ENCODE measurements at regions not wholly inside any gene's neighbourhood (a gene's known extent, or its start where the extent isn't known, plus 50 kb on each side); places are given as distances from the start of the nearest gene placed in this dataset.
"Not testable (repeated sequence)": the region's sequence is repeated elsewhere in the genome, so short reads cannot be mapped to it uniquely, and the experiment has no call there.

GRCh38 chr7:45402480-45403218 is 171.5 kb upstream of the ADCY1 start:
- no peak for DNase-seq (ENCODE audit: low read depth in 1 of 2, low spot score in 1 of 2)

DNA sequence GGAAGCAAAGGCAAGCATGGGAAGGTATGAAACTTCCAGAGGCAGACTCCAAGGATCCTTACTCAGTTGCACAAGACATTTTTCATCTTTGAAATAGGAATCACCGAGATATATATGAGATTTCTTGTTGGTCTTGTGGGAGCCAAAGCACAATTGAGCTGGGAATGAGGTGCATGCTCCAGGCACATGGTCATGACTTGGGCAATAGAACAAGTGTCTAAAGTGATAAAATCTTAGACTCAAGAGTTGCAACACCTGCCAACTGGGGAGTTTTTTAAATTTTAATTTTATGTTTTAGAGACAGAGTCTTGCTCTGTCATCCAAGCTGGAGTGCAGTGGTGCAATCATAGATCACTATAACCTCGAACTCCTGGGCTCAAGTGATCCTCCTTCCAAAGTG is 169.5 kb upstream of the ADCY1 start:
- DNase-seq (ENCODE audit: low read depth in 1 of 2, low spot score in 1 of 2), result no peak

- DNase-seq (ENCODE audit: low read depth in 1 of 2, low spot score in 1 of 2), result no peak
These were observed 166.3 kb upstream of the ADCY1 start for GRCh38 chr7:45407730-45408408.

GRCh38 chr7:45408409-45408737 is 165.8 kb upstream of the ADCY1 start:
- DNase-seq (ENCODE audit: low read depth in 1 of 2, low spot score in 1 of 2), result no peak

DNA sequence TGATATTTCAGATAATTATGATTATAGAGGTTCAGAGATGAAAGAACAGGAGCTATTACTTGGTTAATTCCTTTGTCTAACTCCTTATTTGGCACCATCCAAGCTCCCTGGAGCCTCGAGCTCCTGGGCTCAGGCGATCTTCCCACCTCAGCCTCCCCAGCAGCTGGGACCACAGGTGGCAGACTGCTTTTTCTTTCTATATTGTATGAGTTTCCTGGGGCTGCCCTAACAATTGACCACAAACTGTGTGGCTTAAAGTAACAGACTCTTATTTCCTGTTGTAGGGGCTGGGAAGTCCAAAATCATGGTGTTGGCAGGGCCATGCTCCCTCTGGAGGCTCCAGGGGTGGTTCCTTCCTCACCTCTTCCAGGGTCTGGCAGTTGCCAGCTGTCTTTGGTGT is 163.3 kb upstream of the ADCY1 start:
- no peak for DNase-seq (ENCODE audit: low read depth in 1 of 2, low spot score in 1 of 2)

DNA sequence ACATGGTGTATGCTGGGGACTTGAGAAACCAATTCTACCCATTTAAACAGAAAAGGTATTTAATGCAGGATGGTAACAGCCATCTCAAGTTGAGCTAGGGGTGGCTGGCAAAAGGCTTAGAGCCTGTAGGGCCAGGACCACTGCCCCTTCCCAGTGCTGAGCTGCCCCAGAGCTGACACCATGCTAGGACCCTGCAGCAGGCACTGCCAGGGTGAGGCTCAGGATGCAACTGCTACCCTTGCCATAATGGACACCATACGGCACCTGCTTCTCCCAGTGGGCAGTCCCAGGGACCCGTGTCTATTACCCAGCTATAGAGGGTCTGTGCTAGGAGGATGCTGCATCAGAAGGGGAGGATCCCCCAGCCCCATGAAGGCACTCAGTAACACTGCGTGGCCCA is 160.7 kb upstream of the ADCY1 start:
- no peak for DNase-seq (ENCODE audit: low read depth in 1 of 2, low spot score in 1 of 2)

GRCh38 chr7:45414226-45414625 is 159.9 kb upstream of the ADCY1 start:
- no peak for DNase-seq (ENCODE audit: low read depth in 1 of 2, low spot score in 1 of 2)

DNA sequence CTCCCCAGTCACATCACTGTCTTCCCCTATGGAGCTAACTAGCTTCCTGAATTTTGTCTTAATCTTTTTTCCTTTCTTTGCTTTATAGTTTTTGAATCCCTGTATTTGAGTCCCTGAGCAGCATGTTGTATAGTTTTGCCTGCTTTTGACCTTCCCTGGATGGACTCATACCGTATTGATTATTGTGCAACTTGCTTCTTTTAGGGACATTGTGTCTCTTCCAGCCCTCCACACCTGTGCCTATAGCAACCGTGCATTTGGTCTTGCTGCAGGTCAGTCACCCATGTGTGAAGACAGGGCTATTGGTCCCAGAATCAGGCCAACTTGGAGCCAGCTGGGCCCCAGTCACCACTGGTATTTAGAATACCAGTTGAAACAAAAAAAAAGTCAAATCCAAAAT is 158.9 kb upstream of the ADCY1 start:
- no peak for DNase-seq (ENCODE audit: low read depth in 1 of 2, low spot score in 1 of 2)

DNA sequence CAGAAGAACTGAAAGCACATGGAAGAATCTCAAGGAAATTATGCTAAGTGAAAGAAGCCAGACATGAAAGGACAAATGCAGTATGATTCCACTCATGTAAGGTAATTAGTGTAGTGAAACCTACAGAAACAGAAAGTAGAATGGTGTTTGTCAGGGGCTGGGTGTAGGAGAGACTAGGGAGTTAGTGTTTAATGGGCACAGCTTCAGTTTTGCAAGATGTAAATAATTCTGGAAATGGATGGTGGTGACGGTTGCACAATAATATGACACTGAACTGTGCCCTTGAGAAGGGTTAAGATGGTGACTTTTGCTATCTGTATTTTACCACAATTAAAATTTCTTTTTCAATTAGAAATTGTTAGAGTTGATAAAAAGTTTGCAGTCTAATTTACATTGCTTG is 157.3 kb upstream of the ADCY1 start:
- DNase-seq (ENCODE audit: low read depth in 1 of 2, low spot score in 1 of 2), result no peak

GRCh38 chr7:45417268-45417667 is 156.9 kb upstream of the ADCY1 start:
- DNase-seq (ENCODE audit: low read depth in 1 of 2, low spot score in 1 of 2), result no peak

DNA sequence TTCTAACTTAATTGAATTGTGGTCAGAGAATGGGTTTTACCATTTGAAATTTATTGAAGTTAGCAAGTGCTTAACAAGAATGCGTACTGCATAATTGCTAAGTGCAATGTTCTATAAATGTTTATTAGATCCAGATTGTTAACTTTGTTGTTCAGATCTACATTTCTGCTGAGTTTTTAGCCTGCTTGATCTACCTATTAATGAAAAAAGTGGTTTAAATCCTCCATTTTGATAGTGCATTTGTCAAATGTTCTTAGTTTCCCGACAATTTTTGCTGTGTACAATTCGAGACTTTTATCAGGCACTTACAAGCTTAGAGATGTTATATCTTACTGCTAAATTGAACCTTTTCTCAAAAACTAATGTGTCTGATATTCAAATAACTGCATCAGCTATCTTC is 156.4 kb upstream of the ADCY1 start:
- no peak for DNase-seq (ENCODE audit: low read depth in 1 of 2, low spot score in 1 of 2)

DNA sequence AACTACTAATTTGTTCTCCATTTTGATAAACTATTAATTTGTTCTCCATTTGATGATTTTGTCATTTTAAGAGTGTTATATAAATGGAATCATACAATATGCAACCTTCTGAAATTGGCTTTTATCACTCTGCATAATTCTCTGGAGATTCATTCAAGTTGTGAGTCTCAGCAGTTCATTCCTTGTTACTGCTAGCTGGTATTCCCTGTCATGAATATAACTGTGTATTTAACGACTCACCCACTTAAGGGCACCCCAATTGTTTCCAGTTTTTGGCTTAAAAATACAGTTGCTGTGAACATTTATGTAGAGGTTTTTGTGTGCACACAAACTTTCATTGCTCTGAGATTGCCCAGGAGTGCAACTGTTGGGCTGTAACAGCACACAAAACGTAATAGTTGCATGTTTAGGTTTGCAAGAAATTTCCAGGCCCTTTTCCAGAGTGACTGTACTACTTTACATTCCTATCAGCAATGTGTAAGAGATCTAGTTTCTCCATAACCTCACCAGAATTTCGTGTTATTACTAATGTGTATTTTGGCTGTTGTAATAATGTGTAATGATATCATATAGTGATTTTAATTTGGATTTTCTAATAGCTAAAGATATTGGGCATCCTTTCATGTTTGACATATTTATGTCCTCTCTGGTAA is 153.2 kb upstream of the ADCY1 start:
- DNase-seq (ENCODE audit: low read depth in 1 of 2, low spot score in 1 of 2), result no peak

GRCh38 chr7:45421806-45422205 is 152.4 kb upstream of the ADCY1 start:
- no peak for DNase-seq (ENCODE audit: low read depth in 1 of 2, low spot score in 1 of 2)

DNA sequence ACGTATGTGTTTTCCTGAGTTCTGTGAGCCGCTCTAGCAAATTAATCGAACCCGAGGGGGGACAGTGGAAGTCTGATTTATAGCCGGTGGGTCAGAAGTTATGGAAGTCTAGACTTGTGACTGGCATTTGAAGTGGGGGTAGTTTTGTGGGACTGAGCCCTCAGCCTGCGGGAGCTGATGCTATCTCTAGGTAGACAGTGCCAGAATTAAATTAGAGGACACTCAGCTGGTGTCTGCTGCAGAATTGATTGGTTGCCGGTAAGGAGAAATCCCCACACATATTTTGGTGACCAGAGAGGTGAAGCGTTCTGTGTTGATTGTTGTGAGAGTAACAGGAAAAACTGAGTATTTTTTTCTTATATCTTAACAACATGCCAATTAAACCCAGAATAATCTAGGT is 143.8 kb upstream of the ADCY1 start:
- DNase-seq (ENCODE audit: low read depth in 1 of 2, low spot score in 1 of 2), result no peak

GRCh38 chr7:45434167-45434784 is 139.9 kb upstream of the ADCY1 start:
- DNase-seq (ENCODE audit: low read depth in 1 of 2, low spot score in 1 of 2), result no peak

GRCh38 chr7:45435131-45435530 is 139.0 kb upstream of the ADCY1 start:
- DNase-seq (ENCODE audit: low read depth in 1 of 2, low spot score in 1 of 2), result no peak

DNA sequence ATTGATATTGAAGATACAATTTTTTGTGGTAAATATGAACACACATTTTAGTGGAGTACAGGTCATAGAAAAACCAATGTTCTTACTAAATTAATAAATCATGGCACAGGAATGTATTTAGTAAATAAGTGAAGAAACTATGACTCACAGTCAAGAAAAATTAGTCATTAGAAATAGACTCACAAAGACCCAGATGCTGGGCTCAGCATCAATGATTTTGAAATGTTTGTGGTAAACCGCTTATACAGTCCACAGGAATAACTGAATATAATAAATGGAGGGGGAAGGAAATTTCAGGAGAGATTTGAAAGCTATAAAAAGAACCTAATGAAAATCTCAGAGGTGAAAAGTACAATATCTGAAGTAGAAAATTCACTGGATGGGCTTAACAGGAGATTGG is 138.3 kb upstream of the ADCY1 start:
- no peak for DNase-seq (ENCODE audit: low read depth in 1 of 2, low spot score in 1 of 2)

GRCh38 chr7:45440776-45441175 is 133.4 kb upstream of the ADCY1 start:
- not testable (repeated sequence) for DNase-seq (ENCODE audit: low read depth in 1 of 2, low spot score in 1 of 2)

- no peak for DNase-seq (ENCODE audit: low read depth in 1 of 2, low spot score in 1 of 2)
These were observed 130.9 kb upstream of the ADCY1 start for GRCh38 chr7:45443263-45443662.

DNA sequence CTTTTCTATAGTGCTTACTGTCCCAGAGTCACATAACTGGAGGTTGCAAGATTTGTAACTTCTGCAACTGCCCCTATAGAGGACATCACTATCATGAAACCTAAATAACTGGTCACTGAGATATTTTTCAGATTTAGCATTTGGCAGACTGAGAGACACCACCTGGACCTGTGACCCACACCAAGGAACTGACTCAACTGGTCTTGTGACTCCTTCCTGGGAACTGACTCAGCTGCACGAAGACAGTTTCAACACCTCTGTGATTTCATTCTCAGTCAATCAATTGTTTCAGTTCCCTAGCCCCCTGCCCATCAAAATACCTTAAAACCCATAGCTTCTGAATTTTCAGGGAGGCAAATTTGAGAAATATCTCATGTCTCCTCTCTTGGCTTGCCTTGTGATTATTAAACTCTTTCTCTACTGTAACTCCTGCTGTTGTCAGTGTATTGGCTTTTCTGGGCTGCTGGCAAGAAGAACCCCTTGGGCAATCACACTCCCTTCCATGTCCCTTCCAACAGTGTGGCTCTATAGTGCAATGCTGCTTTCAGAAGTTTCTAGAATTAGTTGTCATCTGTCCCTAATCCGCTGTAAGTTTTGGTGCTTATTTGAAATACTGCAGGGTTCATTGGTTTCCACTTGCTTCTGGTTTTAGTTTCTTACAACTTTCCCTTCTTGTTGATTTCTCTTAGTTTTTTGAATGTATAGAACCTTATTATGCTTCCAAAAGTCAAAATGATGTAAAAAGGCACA is 127.8 kb upstream of the ADCY1 start:
- no peak for DNase-seq (ENCODE audit: low read depth in 1 of 2, low spot score in 1 of 2)

DNA sequence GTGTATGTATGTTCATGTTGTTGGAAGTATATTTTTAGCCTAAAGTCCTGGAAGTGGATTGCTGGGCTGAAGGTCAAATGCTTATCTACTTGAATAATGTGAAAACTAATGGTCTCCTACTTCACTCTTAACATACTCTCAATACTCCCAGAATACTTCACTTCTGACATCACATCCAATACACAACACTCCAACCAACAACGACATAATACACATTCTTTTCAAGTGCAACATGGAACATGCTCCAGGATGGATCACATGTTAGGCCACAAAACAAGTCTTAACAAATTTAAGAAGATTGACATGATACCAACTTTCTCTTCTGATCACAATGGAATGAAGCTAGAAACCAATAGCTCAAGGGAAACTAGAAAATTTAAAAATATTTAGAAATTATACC is 126.9 kb upstream of the ADCY1 start:
- no peak for DNase-seq (ENCODE audit: low read depth in 1 of 2, low spot score in 1 of 2)

Data from activated CD4-positive, alpha-beta T cell treated with anti-CD3 and anti-CD28 coated beads, Interleukin-2, amount 50 U/mL, for 24 hours (primary cell).